Right atrium auricular region (tissue), 2 donors: ENCODE measurements at regions not wholly inside any gene's neighbourhood (a gene's known extent, or its start where the extent isn't known, plus 50 kb on each side); places are given as distances from the start of the nearest gene placed in this dataset.

Experiments
- DNase-seq: peaks from one replicate; pipeline ENCODE4 v3.0.0-alpha.2; 2019; ENCODE audit warnings: low spot score
- H3K27ac ChIP-seq, 2 donors: fragments of 200-600 bp; sonication (generic); 1 replicate in 1 of 2; 2 replicates in 1 of 2; pipeline ENCODE4 v1.5.1; 2016 to 2019
- H3K27me3 ChIP-seq, 2 donors: fragments of 200-600 bp; sonication (generic); one replicate each; pipeline versions ENCODE4 v1.5.1 to v1.6.0; 2017 to 2019
- H3K36me3 ChIP-seq: fragments of 200-600 bp; sonication (generic); one replicate; pipeline ENCODE4 v1.5.1; 2016
- H3K4me1 ChIP-seq, 2 donors: fragments of 200-600 bp; sonication (generic); one replicate each; pipeline versions ENCODE4 v1.5.1 to v1.6.0; 2017 to 2019
- H3K4me3 ChIP-seq, 2 donors: fragments of 200-600 bp; sonication (generic); 1 replicate in 1 of 2; 2 replicates in 1 of 2; pipeline ENCODE4 v1.5.1; 2017 to 2019; ENCODE audit warnings: mild to moderate bottlenecking in 1 of 2, moderate library complexity in 1 of 2
- H3K9me3 ChIP-seq, 2 donors: fragments of 200-600 bp; sonication (generic); one replicate each; pipeline ENCODE4 v1.5.1; 2019
- TF ChIP-seq, protein P1 (sequence below), 2 donors: fragments of 200-600 bp; sonication (generic); IDR thresholded peaks; one replicate each; pipeline ENCODE4 v1.5.1; 2019; ENCODE audit warnings: antibody characterized with exemption in 2 of 2

DNA sequence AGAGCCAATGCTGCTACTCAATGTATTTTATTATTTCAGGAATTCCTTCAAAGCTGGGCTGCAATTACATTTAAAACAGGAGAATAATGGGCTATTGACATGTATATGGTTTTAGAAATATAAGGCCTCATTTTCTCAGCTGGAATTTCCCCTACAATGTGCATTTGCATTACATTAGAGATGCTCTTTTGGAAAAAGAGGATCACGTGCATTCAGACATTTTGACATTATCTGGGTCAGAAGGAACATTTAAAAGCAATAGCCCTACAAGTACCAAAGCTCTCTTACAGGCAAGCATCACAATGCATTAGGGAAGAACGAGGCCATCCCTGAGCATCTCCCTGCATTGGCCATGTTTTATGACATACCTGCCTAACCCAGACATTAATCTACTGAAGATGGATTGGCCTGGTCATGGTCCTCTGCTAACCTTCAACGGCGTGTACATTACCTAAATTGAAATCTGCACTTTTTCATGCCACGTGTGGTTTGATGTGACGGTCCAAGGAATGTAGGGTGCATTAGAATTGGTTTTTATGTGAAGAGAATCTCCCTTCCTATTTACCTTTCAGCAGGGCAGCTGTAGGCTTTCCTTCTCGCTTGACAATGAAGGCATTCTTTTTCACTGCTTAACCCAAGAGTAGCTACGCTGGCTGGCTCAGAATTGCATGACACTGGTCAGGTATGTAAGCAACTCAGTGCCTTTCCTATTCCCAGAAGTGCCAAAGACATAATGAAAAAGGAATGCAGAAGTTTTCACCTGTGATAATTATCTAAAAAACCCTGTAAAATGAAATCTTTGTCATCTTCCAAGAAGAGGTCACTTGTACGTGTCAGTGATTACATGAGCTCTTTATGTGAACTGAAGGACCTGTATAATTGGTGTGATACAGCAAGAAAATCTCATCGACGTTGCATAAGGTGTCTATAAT lies 212.3 kb upstream of the MPDZ start:
- no peaks in the 10 kb centered on the region for H3K9me3 ChIP-seq
- no peaks in the 10 kb centered on the region for H3K27me3 ChIP-seq
- TF ChIP-seq, protein P1, sequence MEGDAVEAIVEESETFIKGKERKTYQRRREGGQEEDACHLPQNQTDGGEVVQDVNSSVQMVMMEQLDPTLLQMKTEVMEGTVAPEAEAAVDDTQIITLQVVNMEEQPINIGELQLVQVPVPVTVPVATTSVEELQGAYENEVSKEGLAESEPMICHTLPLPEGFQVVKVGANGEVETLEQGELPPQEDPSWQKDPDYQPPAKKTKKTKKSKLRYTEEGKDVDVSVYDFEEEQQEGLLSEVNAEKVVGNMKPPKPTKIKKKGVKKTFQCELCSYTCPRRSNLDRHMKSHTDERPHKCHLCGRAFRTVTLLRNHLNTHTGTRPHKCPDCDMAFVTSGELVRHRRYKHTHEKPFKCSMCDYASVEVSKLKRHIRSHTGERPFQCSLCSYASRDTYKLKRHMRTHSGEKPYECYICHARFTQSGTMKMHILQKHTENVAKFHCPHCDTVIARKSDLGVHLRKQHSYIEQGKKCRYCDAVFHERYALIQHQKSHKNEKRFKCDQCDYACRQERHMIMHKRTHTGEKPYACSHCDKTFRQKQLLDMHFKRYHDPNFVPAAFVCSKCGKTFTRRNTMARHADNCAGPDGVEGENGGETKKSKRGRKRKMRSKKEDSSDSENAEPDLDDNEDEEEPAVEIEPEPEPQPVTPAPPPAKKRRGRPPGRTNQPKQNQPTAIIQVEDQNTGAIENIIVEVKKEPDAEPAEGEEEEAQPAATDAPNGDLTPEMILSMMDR (IDR thresholded peaks at IDR 0.05): no peak
- H3K4me3 ChIP-seq: no peak overlapping the region
- H3K36me3 ChIP-seq: no peaks in the 10 kb centered on the region
- DNase-seq: no peak
- peaks cover 0 to 10% of the 10 kb centered on the region in 2 donors for H3K4me1 ChIP-seq
- peak overlapping the region in 1 of 2 donors; percentile 43 for H3K27ac ChIP-seq

DNA sequence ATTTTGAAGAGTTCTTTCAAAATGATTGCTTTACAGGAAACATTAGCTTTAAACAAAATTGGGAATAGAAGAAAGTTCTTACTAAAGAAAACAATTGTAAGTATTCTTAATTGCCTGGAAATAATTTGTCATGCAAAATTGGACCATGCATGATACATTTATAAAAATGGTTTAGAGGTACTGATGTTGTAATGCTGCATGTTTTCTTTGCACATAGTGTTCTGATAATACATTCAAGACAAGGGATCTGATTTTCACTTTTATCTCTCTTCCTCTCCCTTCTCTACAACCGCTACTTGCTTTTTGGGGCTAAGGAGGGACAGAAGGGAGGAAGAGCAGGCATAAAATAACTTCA lies 211.6 kb upstream of the MPDZ start:
- no peaks in the 10 kb centered on the region for H3K36me3 ChIP-seq
- H3K27me3 ChIP-seq: no peaks in the 10 kb centered on the region
- DNase-seq: no peak
- H3K4me3 ChIP-seq: no peak overlapping the region
- peak overlapping the region in 1 of 2 donors; percentile 43 for H3K27ac ChIP-seq
- peaks cover 0 to 10% of the 10 kb centered on the region in 2 donors for H3K4me1 ChIP-seq
- no peaks in the 10 kb centered on the region for H3K9me3 ChIP-seq
- TF ChIP-seq, protein P1 (IDR thresholded peaks at IDR 0.05): no peak

- Histone ChIP-seq H3K36me3 (no peaks in the 10 kb centered on the region), H3K4me1 (peaks cover 0 to 20% of the 10 kb centered on the region in 2 donors), H3K4me3 (no peak overlapping the region), H3K27ac (no peak overlapping the region), H3K9me3 (no peaks in the 10 kb centered on the region), H3K27me3 (no peaks in the 10 kb centered on the region)
- DNase-seq: no peak
- TF ChIP-seq, protein P1 (IDR thresholded peaks at IDR 0.05): no peak
Observed at GRCh38 chr9:13487936-13488335, 208.4 kb upstream of the MPDZ start.

GRCh38 chr9:13487498-13487897 lies 208.0 kb upstream of the MPDZ start:
- Histone ChIP-seq H3K27me3 (no peaks in the 10 kb centered on the region), H3K4me1 (peaks cover 0 to 20% of the 10 kb centered on the region in 2 donors), H3K36me3 (no peaks in the 10 kb centered on the region), H3K4me3 (no peak overlapping the region), H3K27ac (no peak overlapping the region), H3K9me3 (no peaks in the 10 kb centered on the region)
- TF ChIP-seq, protein P1 (IDR thresholded peaks at IDR 0.05): no peak
- DNase-seq: no peak

GRCh38 chr9:13487071-13487470 lies 207.6 kb upstream of the MPDZ start:
- DNase-seq: no peak
- Histone ChIP-seq H3K4me3 (no peak overlapping the region), H3K36me3 (no peaks in the 10 kb centered on the region), H3K27ac (no peak overlapping the region), H3K9me3 (no peaks in the 10 kb centered on the region), H3K4me1 (peaks cover 0 to 20% of the 10 kb centered on the region in 2 donors), H3K27me3 (no peaks in the 10 kb centered on the region)
- TF ChIP-seq, protein P1 (IDR thresholded peaks at IDR 0.05): no peak
